C4-2B (cell line): ENCODE measurements at regions not wholly inside any gene's neighbourhood (a gene's known extent, or its start where the extent isn't known, plus 50 kb on each side); places are given as distances from the start of the nearest gene placed in this dataset.

ENCODE experiments used
- CTCF ChIP-seq: fragments of 450-650 bp; conservative IDR thresholded peaks from 2 replicates; pipeline ENCODE4 v1.5.1; 2017; ENCODE audit warnings: mild to moderate bottlenecking
- ZFX ChIP-seq: fragments of 450-650 bp; IDR thresholded peaks from 2 replicates; pipeline ENCODE4 v1.6.1; 2017

GRCh38 chr1:157287462-157287861 lies 149.3 kb upstream of the ETV3 start:
- no peak for TF ChIP-seq CTCF
- TF ChIP-seq ZFX = no peak
